ENCODE measurements at regions not wholly inside any gene's neighbourhood (a gene's known extent, or its start where the extent isn't known, plus 50 kb on each side); places are given as distances from the start of the nearest gene placed in this dataset.

DNA sequence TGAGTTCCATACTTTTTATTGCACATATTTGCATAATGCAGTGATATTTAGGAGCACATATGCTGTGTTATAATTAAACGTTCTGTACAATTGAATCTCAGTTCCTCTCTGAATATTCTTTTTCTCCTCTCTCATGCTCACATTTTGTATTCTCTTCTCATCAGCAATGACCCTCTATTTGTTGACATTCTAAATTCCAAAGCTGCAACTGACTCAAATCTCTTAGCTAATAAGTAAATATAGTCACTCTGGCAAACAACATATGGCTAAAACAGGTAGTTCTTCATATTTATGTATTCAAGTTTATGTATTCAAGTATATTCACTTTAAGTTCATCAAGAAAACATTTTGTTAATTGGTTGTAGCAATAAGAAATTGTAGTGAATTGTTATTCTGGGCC lies 907.4 kb upstream of the VRK2 start:
- FAIRE-seq (no peak), DNase-seq (ENCODE audit: insufficient read length) (no peak)
- TF ChIP-seq POLR2AphosphoS5 (IDR thresholded peaks at IDR 0.05; ENCODE audit: low read depth, low read length) (no peak), TAF1 (IDR thresholded peaks at IDR 0.05; ENCODE audit: borderline replicate concordance, low read depth, low read length) (no peak), POLR2A (IDR thresholded peaks at IDR 0.05; ENCODE audit: low read depth, low read length) (no peak)

DNA sequence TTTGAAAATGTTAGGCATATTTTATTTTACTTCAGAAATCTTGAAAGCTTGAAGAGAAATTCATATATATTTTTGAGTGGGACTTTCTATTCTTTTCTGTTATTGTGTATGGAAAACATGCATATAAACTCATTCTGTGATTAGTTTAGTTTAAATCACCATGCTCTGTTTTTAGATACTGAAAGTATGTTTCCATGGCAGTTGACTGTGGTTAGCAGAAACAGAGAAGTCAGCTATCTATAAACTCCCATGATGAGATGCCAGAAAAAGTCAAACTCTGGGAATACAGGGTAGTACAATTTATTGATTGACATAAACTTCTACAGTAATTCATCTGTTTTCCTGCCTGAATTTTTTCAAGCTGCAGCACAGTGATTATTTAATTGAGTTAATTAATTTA lies 905.3 kb upstream of the VRK2 start:
- TF ChIP-seq TAF1 (IDR thresholded peaks at IDR 0.05; ENCODE audit: borderline replicate concordance, low read depth, low read length) (no peak), POLR2A (IDR thresholded peaks at IDR 0.05; ENCODE audit: low read depth, low read length) (no peak), POLR2AphosphoS5 (IDR thresholded peaks at IDR 0.05; ENCODE audit: low read depth, low read length) (no peak)
- DNase-seq (ENCODE audit: insufficient read length) (no peak), FAIRE-seq (no peak)

DNA sequence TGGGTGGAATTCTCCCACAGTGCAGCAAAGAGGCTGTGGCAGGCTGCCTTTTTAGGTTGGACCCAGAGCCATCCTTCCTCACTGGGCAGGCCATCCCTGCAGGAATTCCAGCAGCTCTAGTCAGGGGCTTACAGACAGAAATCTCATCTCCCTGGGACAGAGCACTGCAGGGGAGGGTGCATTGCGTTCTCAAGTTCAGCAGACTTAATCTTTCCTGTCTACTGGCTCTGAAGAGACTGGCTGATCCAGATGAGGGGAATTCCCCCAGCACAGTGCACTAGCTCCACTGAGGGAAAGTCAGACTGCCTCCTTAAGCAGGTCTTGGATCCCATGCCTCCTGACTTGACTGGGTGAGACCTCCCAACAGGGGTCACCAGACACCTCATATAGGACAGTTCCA lies 899.7 kb upstream of the VRK2 start:
- DNase-seq (ENCODE audit: insufficient read length) (no peak), FAIRE-seq (no peak)
- TF ChIP-seq POLR2A (IDR thresholded peaks at IDR 0.05; ENCODE audit: low read depth, low read length) (no peak), TAF1 (IDR thresholded peaks at IDR 0.05; ENCODE audit: borderline replicate concordance, low read depth, low read length) (no peak), POLR2AphosphoS5 (IDR thresholded peaks at IDR 0.05; ENCODE audit: low read depth, low read length) (no peak)

DNA sequence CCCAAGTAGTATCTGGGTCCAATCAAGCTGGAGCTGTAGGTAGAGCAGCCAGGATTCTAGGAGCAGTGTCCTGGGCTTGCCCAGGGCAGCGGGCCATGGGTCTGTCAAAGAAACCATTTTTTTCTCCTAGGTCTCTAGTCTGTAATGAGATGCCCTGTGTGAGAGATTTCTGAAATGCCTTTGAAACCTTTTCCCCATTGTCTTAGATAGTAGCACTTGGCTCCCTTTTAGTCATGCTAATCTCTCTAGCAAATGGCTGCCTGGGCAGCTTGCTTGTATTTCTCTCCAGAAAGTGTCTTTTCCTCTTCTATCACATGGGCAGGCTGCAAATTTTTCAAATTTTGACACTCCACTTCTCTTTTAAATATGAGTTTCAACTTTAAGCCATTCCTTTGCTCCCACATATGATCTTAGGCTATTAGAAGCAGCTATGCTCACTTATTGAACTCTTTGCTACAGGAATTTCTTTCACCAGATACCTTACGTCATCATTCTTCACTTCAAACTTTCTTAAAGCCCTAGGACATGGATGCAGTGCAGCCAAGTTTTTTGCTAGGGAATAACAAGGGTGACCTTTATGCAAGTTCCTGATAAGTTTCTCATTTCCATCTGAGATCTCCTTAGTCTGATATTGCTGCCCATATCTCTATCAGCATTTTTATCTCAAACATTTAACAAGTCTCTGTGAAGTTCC lies 890.2 kb upstream of the VRK2 start:
- no peak for TF ChIP-seq POLR2A (IDR thresholded peaks at IDR 0.05; ENCODE audit: low read depth, low read length)
- TF ChIP-seq POLR2AphosphoS5 (IDR thresholded peaks at IDR 0.05; ENCODE audit: low read depth, low read length), result no peak
- TF ChIP-seq TAF1 (IDR thresholded peaks at IDR 0.05; ENCODE audit: borderline replicate concordance, low read depth, low read length), result no peak
- DNase-seq (ENCODE audit: insufficient read length), result no peak
- FAIRE-seq, result no peak

DNA sequence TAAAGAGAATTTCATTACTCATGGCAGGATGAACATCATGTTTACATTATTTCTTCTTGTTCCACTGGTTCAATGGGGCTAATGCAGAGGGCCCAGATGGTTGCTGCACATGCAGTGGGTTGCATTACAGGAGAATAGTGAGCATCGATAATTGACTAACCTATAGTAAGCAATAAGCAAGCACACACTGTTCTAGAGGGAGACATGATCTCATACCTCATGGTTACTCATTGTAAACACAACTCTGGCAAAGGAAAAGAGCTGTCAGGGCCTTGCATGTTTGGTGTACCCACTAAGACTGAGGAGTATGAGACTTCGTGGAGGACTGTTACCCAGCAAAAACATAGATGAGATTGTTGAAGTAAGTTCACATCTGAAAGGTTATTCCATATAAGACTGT lies 885.6 kb upstream of the VRK2 start:
- TF ChIP-seq POLR2A (IDR thresholded peaks at IDR 0.05; ENCODE audit: low read depth, low read length) (no peak), TAF1 (IDR thresholded peaks at IDR 0.05; ENCODE audit: borderline replicate concordance, low read depth, low read length) (no peak), POLR2AphosphoS5 (IDR thresholded peaks at IDR 0.05; ENCODE audit: low read depth, low read length) (no peak)
- FAIRE-seq (no peak), DNase-seq (ENCODE audit: insufficient read length) (no peak)

DNA sequence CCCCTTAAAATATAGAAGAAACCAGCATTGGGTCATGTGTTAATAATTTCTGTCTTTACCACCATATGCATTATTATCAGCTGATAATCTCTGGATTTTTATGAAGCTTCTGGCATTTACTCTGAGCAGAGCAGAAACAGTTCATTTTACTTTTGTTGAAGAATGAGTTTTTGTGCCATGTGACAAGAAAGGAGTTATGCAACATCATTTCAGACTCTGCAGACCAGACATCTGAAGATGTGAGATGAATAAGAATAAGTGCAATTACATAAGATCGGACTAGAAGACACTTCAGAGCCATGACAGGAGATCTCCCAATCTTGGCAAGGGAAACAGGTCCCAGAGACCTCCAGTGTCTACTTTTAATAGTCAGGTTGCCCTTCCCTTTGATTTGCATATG lies 869.4 kb upstream of the VRK2 start:
- TF ChIP-seq POLR2AphosphoS5 (IDR thresholded peaks at IDR 0.05; ENCODE audit: low read depth, low read length) (no peak), POLR2A (IDR thresholded peaks at IDR 0.05; ENCODE audit: low read depth, low read length) (no peak), TAF1 (IDR thresholded peaks at IDR 0.05; ENCODE audit: borderline replicate concordance, low read depth, low read length) (no peak)
- no peak for DNase-seq (ENCODE audit: insufficient read length)
- no peak for FAIRE-seq

DNA sequence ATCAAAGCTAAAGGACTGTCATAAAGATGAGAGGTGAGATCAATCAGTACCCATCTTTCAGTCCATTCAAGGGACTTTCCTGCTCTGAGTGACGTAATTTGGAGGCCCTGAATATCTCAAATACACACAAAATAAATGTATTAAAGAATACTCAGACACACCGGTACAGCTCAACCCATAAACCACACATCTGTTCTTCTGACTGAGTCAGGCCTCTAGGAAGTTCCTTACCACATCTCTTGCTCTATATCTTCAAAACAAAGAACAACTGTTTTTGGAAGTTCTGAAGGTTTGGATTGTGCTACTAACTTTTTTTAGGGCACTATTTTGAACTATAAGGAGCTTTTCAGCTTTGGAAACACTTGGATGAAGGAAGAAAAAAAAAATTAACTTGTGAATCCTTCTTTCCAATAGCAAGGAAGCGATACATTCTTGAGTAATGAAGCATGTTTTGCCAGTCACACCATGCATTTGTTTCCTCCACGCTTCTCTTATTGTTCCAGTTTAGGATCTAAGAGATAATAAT lies 866.5 kb upstream of the VRK2 start:
- TF ChIP-seq TAF1 (IDR thresholded peaks at IDR 0.05; ENCODE audit: borderline replicate concordance, low read depth, low read length) (no peak), POLR2A (IDR thresholded peaks at IDR 0.05; ENCODE audit: low read depth, low read length) (no peak), POLR2AphosphoS5 (IDR thresholded peaks at IDR 0.05; ENCODE audit: low read depth, low read length) (no peak)
- FAIRE-seq (no peak), DNase-seq (ENCODE audit: insufficient read length) (no peak)

DNA sequence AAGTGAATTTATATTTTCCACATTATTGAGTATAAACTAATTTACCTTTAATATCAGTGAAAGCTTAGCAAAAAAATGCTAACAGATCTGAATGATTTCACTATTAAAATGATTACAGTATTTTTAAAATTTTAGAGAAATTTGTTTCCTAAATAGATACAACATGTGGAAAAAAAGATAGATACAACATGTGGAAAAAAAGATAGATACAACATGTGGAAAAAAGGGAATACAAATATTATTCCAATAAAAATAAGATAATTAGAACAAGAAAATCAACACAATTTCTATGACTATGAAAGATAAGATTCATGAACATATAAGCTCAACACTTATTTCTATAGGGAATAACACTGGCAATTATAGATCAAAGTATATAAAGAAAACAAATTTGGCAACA lies 865.9 kb upstream of the VRK2 start:
- DNase-seq (ENCODE audit: insufficient read length) (no peak), FAIRE-seq (no peak)
- no peak for TF ChIP-seq POLR2AphosphoS5 (IDR thresholded peaks at IDR 0.05; ENCODE audit: low read depth, low read length)
- TF ChIP-seq POLR2A (IDR thresholded peaks at IDR 0.05; ENCODE audit: low read depth, low read length), result no peak
- no peak for TF ChIP-seq TAF1 (IDR thresholded peaks at IDR 0.05; ENCODE audit: borderline replicate concordance, low read depth, low read length)

DNA sequence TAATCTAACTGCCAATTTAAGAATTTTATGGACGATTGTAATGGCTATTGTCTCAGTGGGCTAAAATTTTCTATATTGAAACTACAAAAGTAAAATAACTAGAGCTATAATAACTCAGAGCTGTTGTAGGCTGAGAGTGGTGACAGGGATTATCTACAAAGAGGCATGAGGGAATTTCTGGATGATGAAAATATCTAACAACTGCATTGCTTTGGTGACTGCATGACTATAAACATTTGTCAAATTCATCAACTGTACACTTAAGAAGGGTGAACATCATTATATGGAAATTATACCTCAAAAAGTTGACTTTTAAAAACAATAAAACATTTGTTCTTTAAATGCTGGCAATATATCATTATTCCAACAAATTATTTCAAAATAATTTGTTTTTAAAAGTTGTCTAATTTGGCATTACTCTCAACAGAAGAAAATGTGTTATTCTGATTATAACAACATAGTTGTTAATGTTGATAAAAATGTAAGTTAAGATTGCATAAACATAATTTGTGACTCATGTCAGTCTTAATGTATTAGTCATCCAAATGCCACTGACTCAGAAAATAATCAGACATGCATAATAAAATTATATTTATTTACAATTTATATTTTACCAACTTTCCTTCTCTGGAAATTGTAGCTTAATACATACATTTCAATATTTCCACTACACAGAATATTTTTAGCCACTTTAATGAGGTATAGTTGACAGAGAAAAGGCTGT lies 865.1 kb upstream of the VRK2 start:
- TF ChIP-seq TAF1 (IDR thresholded peaks at IDR 0.05; ENCODE audit: borderline replicate concordance, low read depth, low read length), result no peak
- no peak for TF ChIP-seq POLR2AphosphoS5 (IDR thresholded peaks at IDR 0.05; ENCODE audit: low read depth, low read length)
- no peak for TF ChIP-seq POLR2A (IDR thresholded peaks at IDR 0.05; ENCODE audit: low read depth, low read length)
- FAIRE-seq (no peak), DNase-seq (ENCODE audit: insufficient read length) (no peak)

DNA sequence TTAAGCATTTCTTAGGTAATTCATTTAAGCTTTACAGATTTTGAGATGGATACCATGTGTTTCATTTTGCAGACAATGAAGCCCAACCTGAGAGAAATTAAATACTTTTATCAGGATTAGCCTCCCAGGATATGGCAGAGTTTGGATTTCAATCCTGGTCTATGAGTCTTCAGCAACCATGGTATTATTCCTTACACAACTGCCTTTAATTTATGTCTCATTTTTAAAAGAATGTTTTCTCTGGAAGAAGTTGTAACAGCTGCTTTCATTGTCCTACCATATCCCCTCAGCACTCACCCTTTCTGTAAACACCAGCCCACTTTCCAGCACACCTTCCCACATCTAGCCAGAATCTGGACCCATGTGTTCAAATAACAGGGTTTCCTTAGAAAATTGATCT lies 863.7 kb upstream of the VRK2 start:
- TF ChIP-seq TAF1 (IDR thresholded peaks at IDR 0.05; ENCODE audit: borderline replicate concordance, low read depth, low read length), result no peak
- no peak for FAIRE-seq

DNA sequence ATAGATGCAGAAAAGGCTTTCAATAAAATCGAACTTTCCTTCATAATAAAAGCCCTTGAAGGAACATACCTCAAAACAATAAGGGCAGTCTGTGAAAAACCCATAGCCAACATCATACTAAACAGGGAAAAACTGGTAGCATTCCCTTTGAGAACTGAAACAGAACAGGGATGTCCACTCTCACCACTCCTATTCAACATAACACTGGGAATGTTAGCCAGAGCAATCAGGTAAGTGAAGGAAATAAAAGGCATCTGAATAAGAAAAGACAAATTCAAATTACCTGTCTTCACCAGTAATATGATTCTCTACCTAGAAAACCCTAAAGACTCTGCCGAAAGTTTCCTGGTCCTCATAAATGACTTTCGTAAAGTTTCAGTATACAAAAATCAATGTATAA lies 861.0 kb upstream of the VRK2 start:
- TF ChIP-seq POLR2AphosphoS5 (IDR thresholded peaks at IDR 0.05; ENCODE audit: low read depth, low read length), result no peak
- TF ChIP-seq POLR2A (IDR thresholded peaks at IDR 0.05; ENCODE audit: low read depth, low read length), result no peak
- no peak for TF ChIP-seq TAF1 (IDR thresholded peaks at IDR 0.05; ENCODE audit: borderline replicate concordance, low read depth, low read length)
- DNase-seq (ENCODE audit: insufficient read length) (no peak), FAIRE-seq (no peak)

More for the DNA sequence above, 863.7 kb upstream of the VRK2 start:
- no peak for DNase-seq (ENCODE audit: insufficient read length)

DNA sequence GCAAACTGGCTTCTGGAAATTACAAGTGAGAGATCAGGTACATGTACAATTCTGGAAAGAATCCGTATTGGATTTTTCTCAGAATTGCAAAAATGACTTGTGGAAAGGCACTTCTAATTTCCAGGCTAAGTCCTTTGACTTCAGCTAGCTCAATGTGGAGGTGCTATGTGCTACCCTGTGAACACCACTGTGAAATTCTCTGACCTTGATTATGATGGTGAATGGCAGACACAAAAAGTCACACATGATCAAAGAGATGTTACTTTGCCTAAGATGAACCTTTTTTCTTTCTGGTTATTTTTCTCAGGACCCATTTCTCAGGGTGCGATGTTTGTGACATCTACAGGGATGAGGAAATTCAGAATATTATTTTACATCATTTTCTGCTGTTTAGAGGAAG lies 856.6 kb upstream of the VRK2 start:
- FAIRE-seq (no peak), DNase-seq (ENCODE audit: insufficient read length) (no peak)
- TF ChIP-seq POLR2A (IDR thresholded peaks at IDR 0.05; ENCODE audit: low read depth, low read length) (no peak), POLR2AphosphoS5 (IDR thresholded peaks at IDR 0.05; ENCODE audit: low read depth, low read length) (no peak), TAF1 (IDR thresholded peaks at IDR 0.05; ENCODE audit: borderline replicate concordance, low read depth, low read length) (no peak)

Measured in GM12892 (cell line).